Fibroblast of pulmonary artery (primary cell): ENCODE measurements at regions not wholly inside any gene's neighbourhood (a gene's known extent, or its start where the extent isn't known, plus 50 kb on each side); places are given as distances from the start of the nearest gene placed in this dataset.

Experiments
- DNase-seq: peaks from one replicate; pipeline ENCODE4 v3.0.0-alpha.2; 2010; ENCODE audit warnings: low read depth
- H3K4me3 ChIP-seq: replicated peaks from 2 replicates; pipeline ENCODE4 v1.5.1; 2011; ENCODE audit warnings: low read depth, mild to moderate bottlenecking, control low read depth, low read length, moderate library complexity
- TF ChIP-seq, protein P1 (sequence below): IDR thresholded peaks from 2 replicates; pipeline ENCODE4 v1.5.1; 2011; ENCODE audit warnings: mild to moderate bottlenecking, control low read depth, low read length, inconsistent platforms; ENCODE audit errors: missing control alignments

DNA sequence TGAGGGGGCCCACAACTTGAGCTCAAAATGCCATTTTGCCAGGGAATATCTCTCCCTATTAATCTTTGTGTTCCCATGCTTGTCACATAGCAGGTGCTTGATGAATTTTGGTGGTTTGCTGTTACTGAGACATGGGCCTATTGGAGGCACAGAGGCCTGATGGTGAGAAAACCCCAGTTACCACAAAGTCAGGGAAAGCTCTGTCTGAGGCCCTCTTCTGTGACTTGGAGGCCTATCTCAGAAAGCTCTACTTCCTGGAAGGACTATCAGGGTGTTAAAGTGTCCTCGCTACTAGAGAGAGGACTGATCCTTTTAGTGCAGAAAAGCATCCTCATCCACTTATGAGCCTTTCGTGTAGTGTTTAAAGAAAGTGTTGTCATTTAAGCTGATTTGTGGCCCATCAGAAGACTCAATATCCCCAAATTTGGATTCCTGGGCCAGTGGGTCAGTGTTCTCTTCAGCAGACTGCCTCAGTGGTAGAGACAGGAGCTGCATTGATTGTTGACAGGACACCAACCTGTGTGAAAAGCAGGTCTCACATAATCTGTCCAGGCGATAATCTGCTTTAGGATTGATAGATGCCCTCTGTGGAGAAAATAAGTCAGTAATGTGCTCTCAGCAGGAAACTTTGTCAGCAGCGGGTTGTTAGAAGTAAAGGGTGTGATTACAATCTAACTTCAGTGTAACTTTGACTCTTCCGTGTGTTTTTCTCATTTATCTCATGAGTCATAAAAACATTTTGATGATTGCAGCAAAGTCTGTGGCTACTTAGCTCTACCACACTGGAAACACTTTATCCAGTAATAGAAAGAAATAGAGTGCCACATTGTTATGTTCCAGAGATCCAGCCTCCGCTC, 121.0 kb downstream of the AKAP11 start:
- no peak overlapping the region for H3K4me3 ChIP-seq
- DNase-seq = no peak
- TF ChIP-seq, protein P1, sequence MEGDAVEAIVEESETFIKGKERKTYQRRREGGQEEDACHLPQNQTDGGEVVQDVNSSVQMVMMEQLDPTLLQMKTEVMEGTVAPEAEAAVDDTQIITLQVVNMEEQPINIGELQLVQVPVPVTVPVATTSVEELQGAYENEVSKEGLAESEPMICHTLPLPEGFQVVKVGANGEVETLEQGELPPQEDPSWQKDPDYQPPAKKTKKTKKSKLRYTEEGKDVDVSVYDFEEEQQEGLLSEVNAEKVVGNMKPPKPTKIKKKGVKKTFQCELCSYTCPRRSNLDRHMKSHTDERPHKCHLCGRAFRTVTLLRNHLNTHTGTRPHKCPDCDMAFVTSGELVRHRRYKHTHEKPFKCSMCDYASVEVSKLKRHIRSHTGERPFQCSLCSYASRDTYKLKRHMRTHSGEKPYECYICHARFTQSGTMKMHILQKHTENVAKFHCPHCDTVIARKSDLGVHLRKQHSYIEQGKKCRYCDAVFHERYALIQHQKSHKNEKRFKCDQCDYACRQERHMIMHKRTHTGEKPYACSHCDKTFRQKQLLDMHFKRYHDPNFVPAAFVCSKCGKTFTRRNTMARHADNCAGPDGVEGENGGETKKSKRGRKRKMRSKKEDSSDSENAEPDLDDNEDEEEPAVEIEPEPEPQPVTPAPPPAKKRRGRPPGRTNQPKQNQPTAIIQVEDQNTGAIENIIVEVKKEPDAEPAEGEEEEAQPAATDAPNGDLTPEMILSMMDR = no peak

- no peak overlapping the region for H3K4me3 ChIP-seq
- DNase-seq = no peak
- TF ChIP-seq, protein P1 = no peak
These were observed 121.8 kb downstream of the AKAP11 start for GRCh38 chr13:42393573-42394360.

DNA sequence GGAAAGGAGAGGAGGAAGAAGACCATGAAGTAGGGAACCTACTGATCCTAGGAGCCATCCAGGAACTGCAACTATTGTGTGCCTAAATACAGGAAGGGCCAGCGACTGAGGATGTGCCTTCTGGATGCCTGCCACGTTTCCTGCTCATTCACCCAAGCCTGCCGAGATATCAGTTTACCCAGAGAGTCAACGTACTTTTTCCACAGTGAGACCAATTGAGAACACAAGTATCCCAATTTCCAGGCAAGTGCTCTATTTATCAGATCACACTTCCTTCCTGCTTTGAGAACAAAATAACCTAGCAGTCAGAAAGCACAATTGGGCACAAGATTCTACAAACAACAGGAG, 122.4 kb downstream of the AKAP11 start:
- DNase-seq = no peak
- no peak overlapping the region for H3K4me3 ChIP-seq
- TF ChIP-seq, protein P1 = no peak

DNA sequence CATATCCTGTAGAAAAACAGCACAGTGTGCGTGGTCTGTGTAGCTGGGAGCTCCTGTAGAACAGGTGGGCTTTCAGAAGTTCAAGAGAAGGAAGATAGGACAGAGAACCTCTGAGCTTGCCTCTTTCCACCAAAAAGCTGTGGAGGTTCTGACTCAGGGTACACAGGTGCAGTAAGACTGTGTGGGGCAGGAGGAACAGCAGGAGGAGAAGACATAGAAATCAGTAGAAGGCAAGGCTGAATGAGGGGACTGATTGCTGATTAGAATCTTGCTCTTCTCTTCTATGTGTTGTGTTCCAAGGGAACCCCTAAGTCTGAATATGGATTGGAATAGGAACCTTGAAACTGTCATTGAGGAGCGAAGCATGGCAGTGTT, 122.7 kb downstream of the AKAP11 start:
- DNase-seq = no peak
- H3K4me3 ChIP-seq = no peak overlapping the region
- TF ChIP-seq, protein P1 = no peak

GRCh38 chr13:42395086-42395821, 123.3 kb downstream of the AKAP11 start:
- H3K4me3 ChIP-seq = no peak overlapping the region
- DNase-seq = no peak
- TF ChIP-seq, protein P1 = no peak

- TF ChIP-seq, protein P1 = no peak
- no peak overlapping the region for H3K4me3 ChIP-seq
- no peak for DNase-seq
These were observed 124.5 kb downstream of the AKAP11 start for GRCh38 chr13:42396501-42396900.
